ENCODE measurements at regions not wholly inside any gene's neighbourhood (a gene's known extent, or its start where the extent isn't known, plus 50 kb on each side); places are given as distances from the start of the nearest gene placed in this dataset.

DNA sequence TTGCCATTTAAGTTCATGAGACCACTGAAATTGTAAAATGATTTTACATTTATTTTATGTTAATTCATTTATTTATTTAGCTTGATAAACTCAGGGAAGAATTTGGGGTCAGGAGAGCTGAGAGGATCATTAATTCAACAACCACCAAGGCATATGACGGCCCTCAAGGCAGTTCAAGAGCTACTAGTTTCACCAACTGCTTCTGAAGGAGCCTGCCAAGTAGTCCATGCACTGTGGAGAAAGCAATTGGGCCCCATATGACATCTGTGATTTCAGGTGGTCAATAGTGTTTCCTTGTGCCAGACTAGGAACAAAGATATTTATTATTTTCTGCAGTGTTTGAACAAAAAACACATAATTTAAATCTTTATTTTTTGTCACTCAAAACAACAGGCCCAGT is 236.4 kb downstream of the CASP12 start:
- TF ChIP-seq YY1 (IDR thresholded peaks at IDR 0.05; ENCODE audit: insufficient read depth, insufficient read length) (no peak), ZNF274 (IDR thresholded peaks at IDR 0.05; ENCODE audit: low read depth, low read length) (no peak)
